DOHH2 (cell line): ENCODE measurements at regions not wholly inside any gene's neighbourhood (a gene's known extent, or its start where the extent isn't known, plus 50 kb on each side); places are given as distances from the start of the nearest gene placed in this dataset.

Experiments
- CTCF ChIP-seq: fragments of 200-600 bp; sonication (generic); IDR thresholded peaks from one replicate; pipeline ENCODE4 v1.5.1; 2014; ENCODE audit warnings: antibody characterized with exemption, mild to moderate bottlenecking, low read depth, low read length; ENCODE audit not compliant: poor library complexity, severe bottlenecking
- EZH2phosphoT487 ChIP-seq: fragments of 200-600 bp; sonication (generic); IDR thresholded peaks from 2 replicates; pipeline ENCODE4 v1.6.1; 2017; ENCODE audit warnings: borderline replicate concordance, mild to moderate bottlenecking, antibody characterized with exemption, low read length, moderate library complexity, mixed read lengths

- TF ChIP-seq CTCF (no peak), EZH2phosphoT487 (no peak)
Observed at GRCh38 chr9:545480-545879, 296.0 kb upstream of the DMRT1 start.
